Bone marrow (tissue), 2 donors: ENCODE measurements at regions not wholly inside any gene's neighbourhood (a gene's known extent, or its start where the extent isn't known, plus 50 kb on each side); places are given as distances from the start of the nearest gene placed in this dataset.

ENCODE experiments used
- DNase-seq, 2 donors: peaks; one replicate each; lab custom pipeline; 2025; lab: John Stamatoyannopoulos, UW

GRCh38 chr16:26889740-26890139 is 177.0 kb upstream of the C16orf82 start:
- DNase-seq = no peak

- DNase-seq = no peak
These were observed 168.5 kb upstream of the C16orf82 start for GRCh38 chr16:26898200-26898599.

GRCh38 chr16:26901196-26901861 is 165.4 kb upstream of the C16orf82 start:
- no peak for DNase-seq

- DNase-seq = no peak
These were observed 164.7 kb upstream of the C16orf82 start for GRCh38 chr16:26901983-26902382.

- DNase-seq = no peak
These were observed 161.4 kb upstream of the C16orf82 start for GRCh38 chr16:26905336-26905735.

- no peak for DNase-seq
These were observed 157.1 kb upstream of the C16orf82 start for GRCh38 chr16:26909623-26910022.

- no peak for DNase-seq
These were observed 155.3 kb upstream of the C16orf82 start for GRCh38 chr16:26911436-26911835.

GRCh38 chr16:26913851-26914250 is 152.9 kb upstream of the C16orf82 start:
- DNase-seq = no peak

GRCh38 chr16:26930786-26931581 is 135.7 kb upstream of the C16orf82 start:
- DNase-seq = no peak

- DNase-seq = no peak
These were observed 116.1 kb upstream of the C16orf82 start for GRCh38 chr16:26950636-26951035.

- no peak for DNase-seq
These were observed 114.8 kb upstream of the C16orf82 start for GRCh38 chr16:26951950-26952349.

GRCh38 chr16:26952411-26952810 is 114.3 kb upstream of the C16orf82 start:
- DNase-seq = no peak

- DNase-seq = no peak
These were observed 109.4 kb upstream of the C16orf82 start for GRCh38 chr16:26957283-26957859.

GRCh38 chr16:26959416-26960009 is 107.2 kb upstream of the C16orf82 start:
- DNase-seq = no peak

GRCh38 chr16:26961459-26961858 is 105.3 kb upstream of the C16orf82 start:
- DNase-seq = no peak

GRCh38 chr16:26963109-26963508 is 103.6 kb upstream of the C16orf82 start:
- no peak for DNase-seq

- DNase-seq = no peak
These were observed 97.0 kb upstream of the C16orf82 start for GRCh38 chr16:26969589-26970231.

- DNase-seq = no peak
These were observed 96.4 kb upstream of the C16orf82 start for GRCh38 chr16:26970292-26970691.

- DNase-seq = no peak
These were observed 89.9 kb upstream of the C16orf82 start for GRCh38 chr16:26976873-26977272.

- DNase-seq = no peak
These were observed 85.3 kb upstream of the C16orf82 start for GRCh38 chr16:26981266-26981938.

- DNase-seq = no peak
These were observed 84.3 kb upstream of the C16orf82 start for GRCh38 chr16:26982422-26982821.

- no peak for DNase-seq
These were observed 83.3 kb upstream of the C16orf82 start for GRCh38 chr16:26983426-26983825.
